GM03348 (cell line): ENCODE measurements at regions not wholly inside any gene's neighbourhood (a gene's known extent, or its start where the extent isn't known, plus 50 kb on each side); places are given as distances from the start of the nearest gene placed in this dataset.

ENCODE experiments used
- DNase-seq: peaks from one replicate; pipeline ENCODE4 v3.0.0; 2012; ENCODE audit warnings: low spot score

GRCh38 chr5:104734046-104734445 is 1171.5 kb upstream of the NUDT12 start:
- DNase-seq: no peak

- no peak for DNase-seq
These were observed 1170.6 kb upstream of the NUDT12 start for GRCh38 chr5:104733063-104733669.

- DNase-seq: no peak
These were observed 1168.7 kb upstream of the NUDT12 start for GRCh38 chr5:104731331-104731730.

GRCh38 chr5:104708027-104708426 is 1145.4 kb upstream of the NUDT12 start:
- DNase-seq: no peak

GRCh38 chr5:104706600-104706999 is 1144.0 kb upstream of the NUDT12 start:
- no peak for DNase-seq

GRCh38 chr5:104702212-104702611 is 1139.6 kb upstream of the NUDT12 start:
- DNase-seq: no peak

- no peak for DNase-seq
These were observed 1136.8 kb upstream of the NUDT12 start for GRCh38 chr5:104699438-104699837.

- DNase-seq: no peak
These were observed 1098.7 kb upstream of the NUDT12 start for GRCh38 chr5:104661256-104661655.

- no peak for DNase-seq
These were observed 1096.9 kb upstream of the NUDT12 start for GRCh38 chr5:104659497-104659896.

- DNase-seq: no peak
These were observed 1089.8 kb upstream of the NUDT12 start for GRCh38 chr5:104652271-104652861.

GRCh38 chr5:104650313-104651055 is 1087.9 kb upstream of the NUDT12 start:
- no peak for DNase-seq

GRCh38 chr5:104646416-104646815 is 1083.8 kb upstream of the NUDT12 start:
- DNase-seq: no peak

GRCh38 chr5:104643320-104643719 is 1080.7 kb upstream of the NUDT12 start:
- DNase-seq: no peak

GRCh38 chr5:104635227-104635626 is 1072.6 kb upstream of the NUDT12 start:
- DNase-seq: no peak

- no peak for DNase-seq
These were observed 1066.3 kb upstream of the NUDT12 start for GRCh38 chr5:104628911-104629310.

GRCh38 chr5:104626122-104626521 is 1063.5 kb upstream of the NUDT12 start:
- no peak for DNase-seq

- DNase-seq: no peak
These were observed 1049.4 kb upstream of the NUDT12 start for GRCh38 chr5:104612005-104612404.

GRCh38 chr5:104611135-104611767 is 1048.7 kb upstream of the NUDT12 start:
- no peak for DNase-seq

GRCh38 chr5:104606258-104606829 is 1043.8 kb upstream of the NUDT12 start:
- DNase-seq: no peak

- no peak for DNase-seq
These were observed 1037.1 kb upstream of the NUDT12 start for GRCh38 chr5:104599726-104600125.

- no peak for DNase-seq
These were observed 1035.7 kb upstream of the NUDT12 start for GRCh38 chr5:104598285-104598684.

- no peak for DNase-seq
These were observed 1032.3 kb upstream of the NUDT12 start for GRCh38 chr5:104594850-104595249.

- no peak for DNase-seq
These were observed 1014.1 kb upstream of the NUDT12 start for GRCh38 chr5:104576677-104577076.
